ENCODE measurements at regions not wholly inside any gene's neighbourhood (a gene's known extent, or its start where the extent isn't known, plus 50 kb on each side); places are given as distances from the start of the nearest gene placed in this dataset.

DNA sequence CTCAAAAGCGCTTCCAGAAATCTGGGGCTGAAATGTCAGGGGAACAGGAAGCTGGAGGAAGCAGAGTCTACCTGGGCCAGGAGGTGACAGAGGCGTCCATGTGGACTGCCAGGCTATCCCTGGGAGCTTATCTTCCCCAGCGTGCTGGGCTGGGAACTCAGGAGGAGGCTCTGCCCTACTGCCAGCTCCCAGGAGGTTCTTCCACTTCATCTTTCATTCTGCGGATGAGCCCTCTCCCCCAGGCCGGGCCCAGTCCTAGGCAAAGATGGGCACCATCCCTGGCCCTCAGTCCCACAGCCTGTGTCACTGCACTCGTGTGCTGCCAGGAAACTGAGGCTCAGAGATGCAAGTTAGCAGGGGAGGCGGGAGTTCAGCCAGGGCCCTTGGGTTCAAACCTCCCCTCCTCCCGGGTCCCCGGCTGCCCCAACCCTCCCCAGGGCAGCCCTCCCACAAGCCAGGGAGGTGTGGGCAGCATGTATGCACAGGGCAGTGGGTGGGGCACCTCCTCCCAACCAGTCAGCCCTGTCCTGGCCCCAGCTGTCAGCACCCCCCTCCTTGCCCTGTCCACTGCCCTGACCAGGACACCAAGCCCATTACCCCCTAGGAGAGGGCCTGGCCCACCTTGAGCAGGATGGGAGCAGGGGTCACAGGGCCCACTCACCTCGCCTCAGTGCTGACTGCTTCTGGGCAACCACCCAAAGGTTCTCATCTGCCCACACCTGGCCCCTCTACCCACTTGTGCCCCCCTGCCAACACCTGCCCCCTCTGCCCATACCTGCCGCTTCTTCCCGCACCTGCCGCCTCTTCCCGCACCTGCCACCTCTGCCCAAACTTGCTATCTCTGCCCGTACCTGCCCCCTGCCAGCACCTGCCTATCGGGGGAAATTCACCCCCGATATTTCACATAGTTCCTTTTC, 226.0 kb downstream of the NPHP4 start:
- no peak for DNase-seq

DNA sequence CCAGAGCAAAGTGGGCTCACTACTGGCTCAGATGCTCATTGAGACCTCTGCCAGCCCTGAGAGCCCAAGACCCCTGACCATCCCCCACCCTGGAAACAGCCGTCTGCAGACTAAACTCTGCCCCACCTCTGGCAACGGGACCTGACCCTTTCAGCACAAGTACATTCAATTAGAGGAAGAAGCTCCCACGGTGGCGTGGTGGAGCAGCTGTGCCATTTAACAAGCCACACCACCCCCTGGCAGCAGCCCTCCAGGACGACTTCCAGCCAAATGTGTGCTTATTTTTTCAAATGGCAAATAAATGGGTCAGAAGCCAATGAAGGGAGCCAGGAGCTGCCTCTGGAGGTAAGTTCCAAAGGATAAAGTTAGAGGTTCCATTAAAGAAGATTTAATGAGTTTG, 226.7 kb downstream of the NPHP4 start:
- no peak for DNase-seq

DNA sequence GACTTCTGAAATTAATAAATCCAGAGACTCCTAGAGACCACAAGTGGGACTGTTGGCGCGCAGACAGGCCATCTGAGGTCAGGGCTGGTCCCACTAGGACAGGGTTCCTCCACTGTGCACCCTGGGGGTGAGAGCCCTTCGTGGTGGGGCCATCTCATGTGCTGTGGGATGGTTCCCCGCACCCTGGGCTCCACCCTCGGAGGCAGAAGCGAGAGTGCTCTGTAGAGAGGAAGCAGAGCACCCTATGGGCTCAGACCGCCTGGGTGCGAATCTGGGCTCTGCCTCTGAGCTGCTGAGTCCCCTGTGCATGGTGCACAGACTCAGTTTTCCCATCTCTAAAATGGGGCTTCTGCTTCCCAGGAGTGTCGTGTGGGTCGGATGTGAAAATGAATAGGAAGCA, 227.3 kb downstream of the NPHP4 start:
- DNase-seq: no peak

DNA sequence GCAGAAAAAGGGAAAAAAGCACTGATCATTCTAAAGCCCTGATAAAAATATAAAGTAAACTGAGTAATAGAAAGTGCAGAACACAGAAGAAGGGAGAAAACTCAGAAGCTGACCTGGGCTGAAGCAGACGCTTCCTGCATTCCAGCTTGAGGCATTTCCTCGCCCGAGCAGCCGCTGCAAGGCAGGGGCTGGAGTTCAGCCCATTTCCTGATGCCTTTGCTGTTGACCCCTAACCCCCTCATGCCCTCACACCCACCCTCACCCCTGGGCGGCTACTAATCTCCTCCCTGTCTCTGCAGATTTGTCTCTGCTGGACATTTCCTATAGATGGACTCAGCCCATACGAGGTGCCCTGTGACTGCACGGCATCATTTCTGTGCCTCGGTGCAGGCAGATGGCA, 227.8 kb downstream of the NPHP4 start:
- no peak for DNase-seq

DNA sequence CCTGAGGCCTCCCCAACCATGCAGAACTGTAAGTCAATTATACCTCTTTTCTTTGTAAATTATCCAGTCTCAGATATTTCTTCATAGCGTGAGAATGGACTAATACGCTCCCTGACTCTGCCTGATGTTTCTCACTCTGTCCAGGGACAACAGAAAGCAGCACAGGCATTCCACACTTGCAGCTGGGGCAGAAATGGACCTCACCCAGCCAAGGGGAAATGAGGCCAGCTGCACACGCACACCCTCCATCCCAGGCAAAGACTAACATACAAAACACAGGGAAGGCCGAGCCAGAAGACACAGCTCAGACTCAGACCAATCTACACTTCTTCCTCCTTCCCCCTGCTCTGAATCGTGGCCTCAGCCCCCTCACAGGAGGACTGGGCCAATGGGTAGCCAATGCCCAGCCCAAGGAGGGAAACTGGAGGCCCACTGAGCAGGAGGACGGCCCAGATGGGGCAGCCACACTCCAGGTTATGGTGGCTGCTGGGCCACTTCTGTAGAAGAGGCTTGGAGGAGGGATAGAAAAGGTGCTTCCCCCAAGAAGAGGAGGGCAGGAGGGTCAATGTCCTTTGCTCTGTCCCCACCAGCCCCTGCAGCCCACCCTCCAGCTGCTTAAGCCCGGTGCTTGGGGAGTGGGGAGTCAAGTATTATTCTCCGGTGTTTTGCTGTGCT, 228.4 kb downstream of the NPHP4 start:
- DNase-seq: no peak

DNA sequence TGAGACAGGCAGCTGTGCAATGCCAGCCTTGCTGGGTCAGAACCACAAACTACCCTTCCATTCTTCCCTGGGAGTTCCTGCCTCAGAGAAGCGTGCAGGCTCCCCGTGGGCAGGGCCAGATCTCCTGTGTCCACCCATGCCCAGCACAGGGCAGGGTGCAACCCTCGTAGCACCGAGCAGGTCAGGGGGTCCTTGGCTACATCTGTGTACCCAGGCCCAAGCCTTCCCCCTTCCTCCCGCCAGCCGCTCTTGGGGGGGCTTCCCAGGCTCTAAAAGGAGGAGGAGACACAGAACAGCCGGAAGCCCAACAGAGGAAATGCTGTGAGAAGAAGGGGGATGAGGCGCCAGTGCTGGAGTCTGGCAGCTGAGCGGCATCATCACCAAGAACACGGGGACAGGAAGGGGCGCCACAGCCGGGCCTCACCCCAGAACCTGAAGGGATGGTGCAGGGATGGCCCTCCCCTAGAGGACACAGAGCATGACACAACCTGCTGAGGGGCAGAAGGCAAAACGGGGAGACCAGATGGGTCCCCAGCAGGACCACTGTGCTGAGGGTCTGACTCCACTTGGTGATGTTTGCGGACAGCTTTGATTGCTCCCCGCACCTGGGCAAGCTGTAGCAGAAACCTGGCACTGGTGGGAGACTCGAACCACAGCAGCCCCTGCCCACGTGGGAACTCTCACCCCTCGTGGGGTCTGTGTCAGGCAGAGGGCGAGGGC, 233.2 kb downstream of the NPHP4 start:
- no peak for DNase-seq

DNA sequence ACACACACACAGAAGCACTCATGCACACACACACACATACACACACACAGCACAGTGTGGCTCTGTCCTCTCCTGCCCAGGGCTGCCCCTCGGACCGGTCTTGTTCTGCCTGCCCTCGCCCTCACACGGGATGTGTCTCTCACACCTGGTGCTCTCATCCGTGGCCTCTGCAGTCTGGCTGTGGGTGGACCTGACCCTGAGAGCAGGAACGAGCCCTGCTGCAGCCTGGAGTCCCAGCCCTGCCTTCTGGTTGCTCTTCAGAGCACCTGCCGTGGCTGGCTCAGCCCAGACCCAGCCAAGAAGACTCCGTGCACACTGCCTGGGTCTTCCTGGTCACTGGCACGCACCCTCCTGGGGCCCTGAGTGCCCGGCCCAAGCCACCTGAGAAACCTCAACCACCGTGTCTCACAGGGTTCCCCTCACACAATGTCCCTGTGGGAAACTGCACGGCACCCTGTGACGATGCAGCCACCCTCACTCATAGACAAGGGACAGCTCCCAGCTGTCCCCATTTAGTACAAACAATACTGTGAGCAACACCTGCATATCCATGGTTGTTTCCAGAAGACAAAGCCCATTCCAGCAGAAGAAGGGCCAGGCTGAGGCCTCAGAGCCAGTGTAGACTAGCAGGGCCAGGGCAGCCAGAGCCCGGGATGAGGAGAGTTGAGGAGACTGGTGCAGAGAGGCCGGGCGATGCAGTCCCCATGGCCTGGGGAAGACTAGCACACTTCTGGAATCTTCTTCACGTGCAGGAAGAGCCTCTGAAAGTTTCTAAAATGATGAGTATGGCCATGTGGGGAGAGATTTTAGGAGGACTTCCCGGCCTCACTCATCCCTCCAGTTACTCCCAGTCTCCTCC, 234.0 kb downstream of the NPHP4 start:
- no peak for DNase-seq

DNA sequence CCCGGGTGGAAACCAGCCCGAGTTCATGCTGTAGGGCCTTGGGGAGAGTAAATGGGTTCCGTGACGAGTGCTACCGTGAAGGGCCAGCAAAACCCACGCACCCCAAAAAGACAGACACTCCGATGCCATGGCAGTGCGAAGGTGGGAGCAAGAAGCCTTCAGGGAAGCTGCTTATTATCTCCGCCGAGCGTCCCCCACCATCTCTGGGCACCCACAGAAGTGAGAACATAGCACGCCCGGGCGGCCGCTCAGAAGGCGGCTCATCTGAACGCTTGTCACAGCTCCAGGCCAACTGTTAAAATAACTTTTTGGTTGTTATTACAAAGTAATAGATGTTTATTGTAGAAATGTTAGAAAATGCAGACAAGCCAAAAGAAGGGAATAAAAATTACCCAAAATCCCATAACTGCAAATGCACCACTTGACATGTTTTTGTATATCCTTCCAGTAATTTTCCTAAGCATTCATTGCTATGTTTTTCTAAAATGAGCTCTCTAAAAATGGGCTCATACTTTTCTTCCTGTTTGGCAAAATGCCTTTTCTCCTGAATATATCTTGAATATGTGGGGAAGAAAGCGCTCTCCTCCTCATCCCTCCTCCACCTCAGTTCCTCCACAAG, 234.9 kb downstream of the NPHP4 start:
- no peak for DNase-seq

DNA sequence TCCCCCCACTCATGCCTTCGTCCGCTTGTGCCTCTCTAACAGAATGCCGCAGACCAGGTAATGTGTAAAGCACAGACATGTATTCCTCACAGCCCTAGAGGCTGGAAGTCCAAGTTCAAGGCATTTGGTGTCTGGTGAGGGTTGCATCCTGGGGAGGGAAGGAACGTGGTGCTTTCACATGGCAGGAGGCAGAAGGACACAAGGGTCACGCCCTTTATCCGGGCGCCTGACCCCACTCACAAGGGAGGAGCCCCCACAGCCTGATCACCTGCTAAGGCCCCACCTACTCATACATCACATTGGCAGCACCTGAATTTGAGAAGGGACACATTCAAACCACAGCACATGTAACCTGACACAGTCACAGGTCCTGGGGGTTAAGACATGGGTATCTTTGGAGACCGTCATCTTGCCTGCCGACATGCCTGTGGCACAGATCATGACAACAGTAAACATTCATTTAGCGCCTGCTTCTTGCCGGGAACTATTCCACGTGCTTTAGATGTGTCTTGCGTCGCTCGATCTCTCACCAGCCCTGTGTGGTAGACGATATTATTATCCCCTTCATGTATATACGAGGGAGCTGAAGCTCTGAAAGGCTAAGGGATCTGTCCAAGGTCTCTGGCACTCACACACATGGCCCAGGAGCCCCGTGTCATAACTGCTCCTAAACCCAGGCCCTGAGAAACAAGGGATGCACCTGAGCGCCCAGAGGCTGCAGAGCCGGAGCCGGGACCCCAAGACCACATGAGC, 235.6 kb downstream of the NPHP4 start:
- DNase-seq: no peak

DNA sequence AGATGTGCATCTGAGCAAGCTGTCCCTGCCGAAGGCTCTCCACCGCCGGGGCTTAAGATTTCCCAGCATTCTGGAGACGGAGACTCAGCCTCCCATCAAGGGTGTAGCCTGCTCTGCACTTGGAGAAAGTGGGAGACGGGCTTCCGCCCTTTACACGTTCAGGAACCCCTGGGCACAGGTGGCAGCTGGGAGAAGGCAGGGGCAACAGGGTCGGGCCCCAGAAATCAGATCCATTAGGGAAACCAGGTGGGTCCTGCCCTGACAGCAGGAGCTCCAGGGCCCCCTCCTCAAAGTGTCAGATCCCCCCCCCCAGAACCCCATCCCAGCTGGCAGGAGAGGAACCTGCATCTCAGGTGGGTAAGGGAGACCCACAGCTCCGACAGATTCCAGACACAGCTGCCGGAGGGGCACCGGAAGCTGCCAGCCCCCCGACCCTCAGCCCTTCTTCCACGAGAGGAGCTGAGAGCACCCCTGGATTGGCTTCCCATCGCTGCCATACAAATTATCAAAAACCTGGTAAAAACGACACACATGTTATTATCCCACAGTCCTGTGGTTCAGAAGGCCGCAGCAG, 236.6 kb downstream of the NPHP4 start:
- no peak for DNase-seq

DNA sequence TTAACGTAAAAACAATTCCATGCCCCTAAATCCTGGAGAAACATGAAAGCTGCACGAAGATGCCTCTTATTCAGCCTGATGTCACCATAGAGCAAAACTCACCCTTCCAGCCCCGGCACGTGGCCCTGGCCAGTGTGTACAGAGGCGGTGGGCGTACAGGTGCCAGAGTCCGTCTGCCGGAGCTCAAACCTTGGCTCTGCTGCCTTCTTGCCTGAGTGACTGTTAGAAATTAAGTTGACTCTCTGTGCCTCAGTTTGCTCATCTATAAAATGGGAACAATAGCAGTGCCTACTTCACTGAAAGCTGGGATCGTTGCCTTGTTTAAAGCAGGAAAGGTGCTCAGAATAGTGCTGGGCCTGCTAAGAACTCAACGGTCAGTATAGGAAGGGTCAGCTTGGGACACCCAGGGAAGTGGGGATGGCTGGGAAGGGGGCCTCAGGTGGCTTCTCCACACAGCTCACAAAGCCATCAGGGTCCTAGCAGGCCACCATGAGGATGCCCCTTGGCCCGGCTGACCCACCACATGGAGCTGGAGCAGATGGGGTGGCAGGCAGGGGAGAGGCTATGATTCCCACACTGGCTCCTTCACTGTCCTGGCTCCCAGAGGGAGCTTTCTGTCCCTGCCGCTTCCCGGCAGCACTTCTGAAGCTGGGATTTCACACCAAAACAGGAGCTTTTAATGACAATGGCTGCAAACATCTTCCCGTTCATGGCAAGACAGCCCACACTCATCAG, 237.2 kb downstream of the NPHP4 start:
- DNase-seq: no peak

DNA sequence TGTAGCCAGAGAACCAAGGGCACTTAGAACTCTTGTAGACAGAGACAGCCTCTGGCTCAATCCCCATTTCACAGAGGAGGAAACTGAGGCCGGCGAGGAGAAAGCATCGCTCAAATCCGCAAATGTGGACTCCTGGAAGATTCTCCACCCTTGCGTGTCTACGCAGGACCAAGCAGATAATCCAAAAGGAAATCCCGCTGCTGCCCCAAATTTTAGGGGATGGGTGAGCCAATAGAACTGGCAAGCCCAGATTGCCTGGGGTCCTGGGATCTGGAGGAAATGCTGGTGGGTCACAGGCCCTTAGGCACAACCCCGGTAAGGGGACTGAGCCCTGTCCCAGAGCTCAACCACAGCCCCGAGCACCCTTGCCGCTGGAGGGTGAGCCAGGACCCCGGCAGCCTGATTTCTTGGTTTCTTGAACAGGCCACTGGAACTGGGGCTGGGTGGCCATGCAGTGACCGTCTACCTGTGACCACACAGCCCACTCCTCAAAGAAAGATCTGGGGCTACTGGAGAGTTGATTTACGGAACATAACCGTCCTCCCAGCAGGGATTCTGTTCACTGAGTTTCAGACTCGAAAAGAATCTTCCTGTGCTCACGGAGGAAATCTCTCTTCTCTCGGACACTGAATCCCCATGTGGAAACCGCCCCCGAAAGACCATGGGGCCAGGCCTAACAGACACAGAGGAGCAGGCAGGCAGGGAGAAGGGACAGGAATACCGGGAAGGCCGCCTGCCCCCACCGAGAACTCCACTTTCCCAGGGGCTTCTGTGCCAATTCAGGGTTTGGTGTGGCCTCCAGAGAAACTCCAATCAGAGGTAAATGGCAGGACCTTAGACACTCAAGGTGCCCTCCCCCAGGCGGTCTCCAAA, 238.4 kb downstream of the NPHP4 start:
- DNase-seq: no peak

DNA sequence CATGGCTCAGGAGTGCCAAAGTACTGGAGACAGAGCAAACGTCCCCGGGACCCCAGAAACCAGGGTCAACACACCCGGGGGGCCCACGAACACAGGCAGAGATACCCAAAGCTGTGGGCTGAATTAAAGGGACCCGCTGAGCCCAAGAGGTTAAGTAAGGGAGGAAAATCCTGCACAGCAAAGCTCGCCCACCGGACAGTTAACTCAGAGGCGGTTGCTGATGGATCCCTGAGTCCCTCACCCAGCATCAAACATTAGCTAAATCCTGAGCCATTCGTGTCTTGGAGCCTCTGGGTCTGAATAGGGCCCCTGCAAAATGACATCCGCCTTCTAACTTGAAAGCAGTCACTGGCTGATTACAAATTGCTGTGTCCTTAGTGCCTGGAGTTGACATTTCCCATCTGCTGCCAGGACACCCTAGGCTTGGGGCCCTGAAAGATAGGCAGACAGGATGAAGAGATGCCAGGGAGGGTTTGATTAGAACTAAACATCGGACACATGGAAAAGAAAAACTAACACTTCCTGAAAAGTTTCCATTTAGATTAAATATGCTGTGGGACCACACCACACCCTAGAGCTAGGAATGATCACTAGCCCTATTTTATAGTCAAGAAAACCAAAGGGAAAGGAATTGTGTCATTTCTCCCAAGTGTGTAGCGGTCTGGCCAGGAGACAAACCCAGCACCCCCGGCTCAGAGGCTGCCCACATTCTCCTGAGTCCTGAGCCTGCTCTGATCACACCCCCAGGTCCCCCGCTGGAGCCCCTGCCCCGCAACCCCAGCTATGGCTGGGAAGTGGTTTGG, 239.3 kb downstream of the NPHP4 start:
- DNase-seq: no peak

DNA sequence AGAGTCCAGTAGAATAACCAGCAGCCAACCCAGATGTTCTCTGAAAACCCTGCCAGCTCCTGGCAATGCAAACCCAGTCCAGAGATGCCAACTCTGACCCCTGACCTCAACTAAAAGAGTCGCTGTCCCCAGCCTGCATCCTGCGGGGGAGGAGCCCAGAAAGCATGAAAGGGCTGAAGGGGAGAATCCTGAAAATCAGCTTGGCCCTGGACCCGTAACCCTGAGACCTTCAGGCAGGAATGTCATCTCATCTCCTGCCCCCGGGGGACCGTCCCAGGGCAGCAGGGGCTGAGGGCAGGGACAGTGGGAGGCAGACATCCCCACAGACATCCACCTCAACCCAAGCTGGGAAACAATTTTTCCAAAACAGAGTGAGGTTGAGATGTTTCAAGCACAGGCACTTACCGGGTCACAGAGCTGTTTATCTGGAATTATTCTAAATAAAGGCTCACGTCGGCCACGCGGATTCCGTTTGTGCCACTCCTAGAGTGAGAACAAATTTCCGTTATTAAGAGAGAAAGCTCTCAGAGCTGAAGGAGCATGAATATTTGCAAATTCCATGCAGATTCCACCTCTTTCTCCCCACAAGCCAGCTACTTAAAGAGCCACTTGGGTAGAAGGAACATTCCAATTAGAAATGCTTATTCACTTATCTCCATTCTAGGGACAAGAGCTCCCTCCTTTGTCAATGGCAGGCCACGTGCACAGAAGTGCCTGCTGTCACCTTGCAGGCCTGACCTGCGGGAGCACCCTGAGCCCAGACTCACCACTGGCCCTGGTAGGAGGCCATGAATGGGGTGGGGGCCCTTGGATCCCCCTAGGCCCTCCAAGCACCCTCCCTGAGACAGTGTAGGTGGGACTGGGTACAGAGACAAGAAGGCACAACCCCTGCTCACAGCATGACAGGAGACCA, 240.1 kb downstream of the NPHP4 start:
- DNase-seq: no peak

DNA sequence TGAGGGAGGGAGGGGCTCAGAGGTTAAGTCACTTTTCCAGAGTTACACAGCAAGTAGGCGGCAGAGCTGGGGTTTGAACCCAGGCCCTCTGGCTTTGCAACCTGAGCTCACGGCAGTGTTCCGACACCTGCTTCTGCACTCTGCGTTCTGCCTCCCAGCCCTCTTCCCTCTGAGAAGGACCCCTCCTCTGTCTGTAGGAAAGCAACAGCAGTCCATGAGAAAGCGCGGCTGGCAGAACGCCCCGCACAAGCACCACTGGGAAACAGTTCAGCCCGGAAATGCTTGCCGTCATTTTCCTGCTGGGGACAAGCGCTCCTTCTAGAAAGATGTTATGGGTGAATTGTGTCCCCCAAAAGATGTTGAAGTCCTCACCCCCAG, 241.1 kb downstream of the NPHP4 start:
- DNase-seq: no peak

DNA sequence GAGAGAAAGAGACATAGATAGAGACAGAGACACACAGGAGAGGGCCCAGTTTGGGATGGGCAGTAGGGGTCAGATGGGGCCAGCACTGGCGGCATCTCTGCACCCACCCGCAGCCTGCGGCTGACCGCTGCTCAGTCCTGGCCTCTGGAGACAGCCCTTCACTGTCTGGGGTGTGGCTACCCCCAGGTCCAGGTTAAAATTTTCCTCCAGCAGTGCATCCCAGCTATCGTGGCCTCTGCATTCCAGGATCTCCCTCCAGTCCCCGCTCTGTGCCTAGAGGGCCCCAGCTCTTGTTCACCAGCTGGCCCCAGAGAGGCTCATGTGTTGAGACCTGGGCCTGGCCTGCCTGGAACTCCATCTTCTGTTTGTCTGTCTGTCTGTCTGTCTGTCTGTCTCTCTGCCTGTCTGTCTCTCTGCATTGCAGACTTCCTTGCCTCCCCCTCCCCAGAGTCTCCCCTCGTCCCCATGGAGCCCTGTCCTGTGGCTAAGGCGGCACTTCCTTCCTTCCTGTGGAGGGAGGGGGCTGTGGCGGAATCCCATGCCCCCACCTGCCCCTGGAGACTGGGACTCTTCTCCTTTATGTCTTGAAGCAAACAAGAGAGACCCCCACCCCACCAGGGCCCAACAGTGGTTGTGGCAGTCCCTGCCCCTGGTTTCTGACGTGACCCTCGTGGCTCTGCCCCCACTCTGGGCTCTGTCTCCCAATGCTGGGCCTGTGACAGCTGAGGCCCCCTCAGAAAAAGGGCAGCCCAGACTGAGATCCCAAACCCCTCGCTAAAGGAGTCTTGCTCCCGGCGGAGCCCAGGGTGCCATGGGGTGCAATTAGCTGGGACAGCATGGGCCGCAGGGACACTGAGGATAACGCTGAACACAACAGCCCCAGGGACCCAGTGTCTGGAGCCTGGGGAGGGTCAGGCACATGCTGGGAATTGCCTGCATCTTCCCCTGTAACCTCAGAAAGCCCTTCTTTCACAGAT, 241.8 kb downstream of the NPHP4 start:
- DNase-seq: no peak
